ENCODE measurements at regions not wholly inside any gene's neighbourhood (a gene's known extent, or its start where the extent isn't known, plus 50 kb on each side); places are given as distances from the start of the nearest gene placed in this dataset.
A peak's percentile ranks its signal among the peaks of the same experiment; 100 is the strongest.

GRCh38 chr11:113532697-113533424, 57.7 kb upstream of the DRD2 start:
- DNase-seq (ENCODE audit: low spot score): no peak
- intact Hi-C loops (cut with DNase I): loop anchor here (2.0 to 10.0 kb wide), 2 partner anchors 202 to 228 kb away; no protein-coding TSS in a partner anchor

- no peak for DNase-seq (ENCODE audit: low spot score)
- intact Hi-C loops (cut with DNase I): loop anchor here (2.0 to 10.0 kb wide), 2 partner anchors 203 to 227 kb away; no protein-coding TSS in a partner anchor
These were observed 56.6 kb upstream of the DRD2 start for GRCh38 chr11:113531575-113532451.

DNA sequence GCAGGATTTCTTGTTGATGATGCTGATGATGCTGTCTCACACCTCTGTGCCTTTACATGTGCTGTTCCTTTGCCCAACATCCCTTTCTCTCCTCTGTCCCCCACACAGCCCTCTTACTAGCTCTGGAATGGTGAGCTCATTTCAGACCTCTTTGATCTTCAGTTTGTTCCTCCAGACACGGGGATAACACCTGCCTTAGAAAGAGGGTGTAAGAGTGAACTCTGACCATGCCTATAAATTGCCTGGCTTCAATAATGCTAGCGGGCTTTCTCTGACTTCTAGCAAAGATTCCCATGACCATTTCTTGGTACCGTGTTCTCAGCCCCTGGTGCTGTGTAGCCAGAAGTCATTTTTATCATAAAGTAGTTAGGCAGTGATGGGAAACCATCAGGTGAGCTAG, 55.9 kb upstream of the DRD2 start:
- no peak for DNase-seq (ENCODE audit: low spot score)
- intact Hi-C loops (cut with DNase I): loop anchor here (10.0 kb wide), 1 partner anchor 204 kb away; no protein-coding TSS in a partner anchor

DNA sequence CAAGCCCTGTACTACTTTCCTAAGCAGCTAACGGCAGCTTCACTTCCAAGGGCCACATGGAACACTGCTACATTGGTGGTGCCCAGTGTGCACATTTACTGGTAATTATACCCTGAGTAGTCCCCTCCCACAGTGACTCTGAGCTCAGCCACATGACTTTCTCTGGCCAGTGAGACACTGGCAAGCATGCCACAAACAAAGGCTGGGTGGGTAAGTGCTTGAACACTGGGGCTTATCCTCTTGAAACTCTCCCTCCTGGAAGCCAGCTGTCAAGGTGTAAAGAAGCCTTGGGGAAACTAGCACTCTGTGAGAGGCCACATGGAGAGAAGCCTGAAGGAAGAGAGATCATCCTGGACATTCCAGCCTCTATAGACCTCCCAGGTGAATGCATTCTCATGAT, 54.4 kb upstream of the DRD2 start:
- peak; percentile 54 for DNase-seq (ENCODE audit: low spot score)

DNA sequence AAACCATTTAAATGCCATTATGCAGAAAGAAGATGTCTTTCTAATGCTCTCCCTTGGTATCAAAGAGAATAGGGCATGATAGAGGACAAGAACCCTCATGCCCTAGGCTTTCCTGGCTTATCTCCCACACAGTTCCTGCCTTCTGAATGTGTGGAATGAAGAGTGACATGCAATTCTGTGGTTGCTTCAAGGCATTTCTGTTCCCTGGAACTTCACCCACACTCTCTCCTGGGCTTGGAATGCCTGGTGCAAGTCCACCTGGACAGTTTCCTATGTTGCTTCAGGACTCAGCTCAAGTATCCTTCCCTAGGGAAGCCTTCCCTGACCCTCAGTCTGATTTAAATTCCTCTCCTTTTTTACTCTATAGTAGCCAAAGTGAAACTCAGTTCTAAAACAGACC, 53.8 kb upstream of the DRD2 start:
- DNase-seq (ENCODE audit: low spot score): peak; percentile 33
- intact Hi-C loops (cut with DNase I): no loop called here

More for the DNA sequence above, 54.4 kb upstream of the DRD2 start:
- intact Hi-C loops (cut with DNase I): loop anchor here (10.0 kb wide), 1 partner anchor 205 kb away; no protein-coding TSS in a partner anchor

GRCh38 chr11:113526521-113526920, 51.3 kb upstream of the DRD2 start:
- no peak for DNase-seq (ENCODE audit: low spot score)
- intact Hi-C loops (cut with DNase I): no loop called here

Measured in cardiac septum (tissue), 1 donor.